ENCODE measurements at regions not wholly inside any gene's neighbourhood (a gene's known extent, or its start where the extent isn't known, plus 50 kb on each side); places are given as distances from the start of the nearest gene placed in this dataset.

GRCh38 chr18:44216169-44216568 lies 464.5 kb upstream of the SETBP1 start:
- intact Hi-C loops (cut with DNase I; ENCODE audit: low total_unique reads), result no loop called here
- TF ChIP-seq POLR2A (IDR thresholded peaks at IDR 0.05), result no peak
- no peak for TF ChIP-seq CTCF (IDR thresholded peaks at IDR 0.05)
- DNase-seq (ENCODE audit: low spot score in 2 of 2), result no peak
- H3K4me3 ChIP-seq (ENCODE audit: low read depth, poor library complexity, severe bottlenecking), result no peak overlapping the region
- WGBS, 2 donors, result 56 to 73% methylated on average over 1 of the region's 1 CpG

GRCh38 chr18:44227501-44227900 lies 453.2 kb upstream of the SETBP1 start:
- TF ChIP-seq POLR2A (IDR thresholded peaks at IDR 0.05) (no peak), CTCF (IDR thresholded peaks at IDR 0.05) (no peak)
- 76 to 81% methylated on average over 2 of the region's 2 CpGs for WGBS, 2 donors
- intact Hi-C loops (cut with DNase I; ENCODE audit: low total_unique reads), result no loop called here
- no peak overlapping the region for H3K4me3 ChIP-seq (ENCODE audit: low read depth, poor library complexity, severe bottlenecking)
- no peak for DNase-seq (ENCODE audit: low spot score in 2 of 2)

- no peak overlapping the region for H3K4me3 ChIP-seq (ENCODE audit: low read depth, poor library complexity, severe bottlenecking)
- TF ChIP-seq POLR2A (IDR thresholded peaks at IDR 0.05), result no peak
- WGBS, 2 donors, result 18 to 21% methylated on average over 3 of the region's 3 CpGs
- intact Hi-C loops (cut with DNase I; ENCODE audit: low total_unique reads), result no loop called here
- peak in 1 of 2 donors; percentile 28 for DNase-seq (ENCODE audit: low spot score in 2 of 2)
Measured at GRCh38 chr18:44229693-44230108, 451.0 kb upstream of the SETBP1 start.

- intact Hi-C loops (cut with DNase I; ENCODE audit: low total_unique reads), result no loop called here
- 83 to 84% methylated on average over 4 of the region's 4 CpGs for WGBS, 2 donors
- no peak overlapping the region for H3K4me3 ChIP-seq (ENCODE audit: low read depth, poor library complexity, severe bottlenecking)
- no peak for DNase-seq (ENCODE audit: low spot score in 2 of 2)
- TF ChIP-seq CTCF (IDR thresholded peaks at IDR 0.05), result no peak
- no peak for TF ChIP-seq POLR2A (IDR thresholded peaks at IDR 0.05)
Measured at GRCh38 chr18:44231936-44232335, 448.8 kb upstream of the SETBP1 start.

- intact Hi-C loops (cut with DNase I; ENCODE audit: low total_unique reads), result no loop called here
- TF ChIP-seq CTCF (IDR thresholded peaks at IDR 0.05) (no peak), POLR2A (IDR thresholded peaks at IDR 0.05) (no peak)
- DNase-seq (ENCODE audit: low spot score in 2 of 2), result no peak
- H3K4me3 ChIP-seq (ENCODE audit: low read depth, poor library complexity, severe bottlenecking), result no peak overlapping the region
- 79 to 84% methylated on average over 1 of the region's 1 CpG for WGBS, 2 donors
Measured at GRCh38 chr18:44232500-44232899, 448.2 kb upstream of the SETBP1 start.

GRCh38 chr18:44238454-44238853 lies 442.2 kb upstream of the SETBP1 start:
- no peak overlapping the region for H3K4me3 ChIP-seq (ENCODE audit: low read depth, poor library complexity, severe bottlenecking)
- no peak for DNase-seq (ENCODE audit: low spot score in 2 of 2)
- WGBS, 2 donors, result 40 to 44% methylated on average over 2 of the region's 2 CpGs
- intact Hi-C loops (cut with DNase I; ENCODE audit: low total_unique reads), result no loop called here
- TF ChIP-seq POLR2A (IDR thresholded peaks at IDR 0.05) (no peak), CTCF (IDR thresholded peaks at IDR 0.05) (no peak)
